ENCODE measurements at regions not wholly inside any gene's neighbourhood (a gene's known extent, or its start where the extent isn't known, plus 50 kb on each side); places are given as distances from the start of the nearest gene placed in this dataset.
"Not testable (repeated sequence)": the region's sequence is repeated elsewhere in the genome, so short reads cannot be mapped to it uniquely, and the experiment has no call there.

- Histone ChIP-seq H3K4me3 (no peak overlapping the region), H3K27me3 (no peaks in the 10 kb centered on the region), H3K9me3 (no peaks in the 10 kb centered on the region), H3K36me3 (no peaks in the 10 kb centered on the region), H3K4me1 (no peaks in the 10 kb centered on the region), H3K27ac (no peak overlapping the region)
- WGBS, 2 donors: 32 to 33% methylated on average over 16 of the region's 16 CpGs
- ATAC-seq (ENCODE audit: low FRiP score in 2 of 2) (peak in 1 of 2 donors; percentile 20), DNase-seq (peak in 1 of 2 donors; percentile 22)
- TF ChIP-seq CTCF (IDR thresholded peaks at IDR 0.05): no peak
- no peak for TF ChIP-seq EP300 (IDR thresholded peaks at IDR 0.05)
- TF ChIP-seq POLR2AphosphoS5 (IDR thresholded peaks at IDR 0.05): no peak
These were observed 140.4 kb upstream of the NRXN3 start for GRCh38 chr14:78029601-78030372.

GRCh38 chr14:78043349-78043748 is 126.8 kb upstream of the NRXN3 start:
- TF ChIP-seq EP300 (IDR thresholded peaks at IDR 0.05): no peak
- TF ChIP-seq POLR2A (IDR thresholded peaks at IDR 0.05): no peak
- TF ChIP-seq POLR2AphosphoS5 (IDR thresholded peaks at IDR 0.05): no peak
- TF ChIP-seq CTCF (IDR thresholded peaks at IDR 0.05): no peak
- WGBS, 2 donors: 47 to 71% methylated on average over 1 of the region's 1 CpG
- H3K27ac ChIP-seq: no peak overlapping the region

GRCh38 chr14:78048120-78048519 is 122.1 kb upstream of the NRXN3 start:
- TF ChIP-seq EP300 (IDR thresholded peaks at IDR 0.05): no peak
- TF ChIP-seq POLR2A (IDR thresholded peaks at IDR 0.05): no peak
- TF ChIP-seq CTCF (IDR thresholded peaks at IDR 0.05): no peak
- TF ChIP-seq POLR2AphosphoS5 (IDR thresholded peaks at IDR 0.05): no peak
- no peak overlapping the region for H3K27ac ChIP-seq
- H3K4me1 ChIP-seq: no peaks in the 10 kb centered on the region
- WGBS, 2 donors: 20 to 43% methylated on average over 1 of the region's 1 CpG
- DNase-seq (no peak), ATAC-seq (ENCODE audit: low FRiP score in 2 of 2) (no peak)
- no peak overlapping the region for H3K4me3 ChIP-seq
- H3K27me3 ChIP-seq: no peaks in the 10 kb centered on the region
- no peaks in the 10 kb centered on the region for H3K36me3 ChIP-seq
- H3K9me3 ChIP-seq: peaks cover 0 to 3% (median 0%) of the 10 kb centered on the region in 4 donors

More at GRCh38 chr14:78043349-78043748, 126.8 kb upstream of the NRXN3 start:
- ATAC-seq (ENCODE audit: low FRiP score in 2 of 2) (no peak), DNase-seq (no peak)
- H3K4me3 ChIP-seq: no peak overlapping the region
- no peaks in the 10 kb centered on the region for H3K36me3 ChIP-seq
- H3K9me3 ChIP-seq: no peaks in the 10 kb centered on the region
- H3K27me3 ChIP-seq: no peaks in the 10 kb centered on the region
- H3K4me1 ChIP-seq: no peaks in the 10 kb centered on the region

GRCh38 chr14:78056890-78057289 is 113.3 kb upstream of the NRXN3 start:
- not testable (repeated sequence) for H3K4me3 ChIP-seq; H3K27ac ChIP-seq; DNase-seq; H3K36me3 ChIP-seq; H3K27me3 ChIP-seq; H3K9me3 ChIP-seq; H3K4me1 ChIP-seq; ATAC-seq (ENCODE audit: low FRiP score in 2 of 2)
- WGBS, 2 donors: 93 to 98% methylated on average over 2 of the region's 2 CpGs

GRCh38 chr14:78070344-78070743 is 99.8 kb upstream of the NRXN3 start:
- Histone ChIP-seq H3K4me3 (no peak overlapping the region), H3K9me3 (no peaks in the 10 kb centered on the region), H3K36me3 (no peaks in the 10 kb centered on the region), H3K27ac (no peak overlapping the region), H3K27me3 (no peaks in the 10 kb centered on the region), H3K4me1 (no peaks in the 10 kb centered on the region)
- DNase-seq: no peak
- 63 to 64% methylated on average over 1 of the region's 1 CpG for WGBS, 2 donors
- TF ChIP-seq POLR2A (IDR thresholded peaks at IDR 0.05): no peak
- no peak for TF ChIP-seq EP300 (IDR thresholded peaks at IDR 0.05)
- no peak for TF ChIP-seq POLR2AphosphoS5 (IDR thresholded peaks at IDR 0.05)
- TF ChIP-seq CTCF (IDR thresholded peaks at IDR 0.05): no peak
- ATAC-seq (ENCODE audit: low FRiP score in 2 of 2): no peak
